Trophoblast cell (in vitro differentiated cells and primary cell): ENCODE measurements at regions not wholly inside any gene's neighbourhood (a gene's known extent, or its start where the extent isn't known, plus 50 kb on each side); places are given as distances from the start of the nearest gene placed in this dataset.
"Not testable (repeated sequence)": the region's sequence is repeated elsewhere in the genome, so short reads cannot be mapped to it uniquely, and the experiment has no call there.

ENCODE experiments used
- DNase-seq, 2 donors: peaks; one replicate each; pipeline ENCODE4 v3.0.0-alpha.2; 2016
- H2AFZ ChIP-seq: 2 replicates; pipeline ENCODE4 v1.6.1; 2013; ENCODE audit warnings: low read length, moderate library complexity, mild to moderate bottlenecking; ENCODE audit not compliant: insufficient read depth, poor library complexity
- H2AK5ac ChIP-seq: 2 replicates; pipeline ENCODE4 v1.6.1; 2013; ENCODE audit warnings: mild to moderate bottlenecking, low read length
- H2BK120ac ChIP-seq: 2 replicates; pipeline ENCODE4 v1.6.1; 2013; ENCODE audit warnings: low read length, mild to moderate bottlenecking, moderate library complexity; ENCODE audit not compliant: insufficient read depth, poor library complexity
- H2BK12ac ChIP-seq: 2 replicates; pipeline ENCODE4 v1.6.1; 2013; ENCODE audit warnings: mild to moderate bottlenecking, low read length, moderate library complexity
- H2BK5ac ChIP-seq: 2 replicates; pipeline ENCODE4 v1.6.1; 2013; ENCODE audit warnings: low read length, low read depth, moderate library complexity, mild to moderate bottlenecking; ENCODE audit not compliant: poor library complexity
- H3K14ac ChIP-seq: 2 replicates; pipeline ENCODE4 v1.6.1; 2013; ENCODE audit warnings: mild to moderate bottlenecking, low read length
- H3K18ac ChIP-seq: 2 replicates; pipeline ENCODE4 v1.6.1; 2013; ENCODE audit warnings: mild to moderate bottlenecking, low read length
- H3K23ac ChIP-seq: 2 replicates; pipeline ENCODE4 v1.6.1; 2013; ENCODE audit warnings: low read length
- H3K27ac ChIP-seq: 2 replicates; pipeline ENCODE4 v1.5.1; 2013; ENCODE audit warnings: low read depth, mild to moderate bottlenecking, inconsistent platforms, low read length, moderate library complexity
- H3K27me3 ChIP-seq: 2 replicates; pipeline ENCODE4 v1.6.1; 2013; ENCODE audit warnings: inconsistent platforms, mild to moderate bottlenecking, low read length, moderate library complexity; ENCODE audit not compliant: insufficient read depth
- H3K36me3 ChIP-seq, 2 experiments: 1 replicate in 1 of 2; 2 replicates in 1 of 2; pipeline ENCODE4 v1.6.1; 2013; ENCODE audit warnings: low read length in 2 of 2, mild to moderate bottlenecking in 2 of 2, moderate library complexity in 1 of 2; ENCODE audit not compliant: insufficient read depth in 2 of 2, control insufficient read depth in 1 of 2
- H3K4ac ChIP-seq: 2 replicates; pipeline ENCODE4 v1.6.1; 2013; ENCODE audit warnings: low read depth, mild to moderate bottlenecking, low read length, moderate library complexity
- H3K4me1 ChIP-seq, 2 experiments: 1 replicate in 1 of 2; 2 replicates in 1 of 2; pipeline ENCODE4 v1.6.1; 2013; ENCODE audit warnings: low read length in 2 of 2, mild to moderate bottlenecking in 2 of 2, moderate library complexity in 1 of 2; ENCODE audit not compliant: insufficient read depth in 2 of 2, control insufficient read depth in 1 of 2
- H3K4me2 ChIP-seq: 2 replicates; pipeline ENCODE4 v1.6.1; 2013; ENCODE audit warnings: inconsistent platforms, mild to moderate bottlenecking, low read length, moderate library complexity
- H3K4me3 ChIP-seq: 2 replicates; pipeline ENCODE4 v1.5.1; 2013; ENCODE audit warnings: mild to moderate bottlenecking, low read depth, low read length, inconsistent platforms
- H3K79me1 ChIP-seq: one replicate; pipeline ENCODE4 v1.6.1; 2013; ENCODE audit warnings: low read length
- H3K79me2 ChIP-seq: 2 replicates; pipeline ENCODE4 v1.6.1; 2013; ENCODE audit warnings: low read length, mild to moderate bottlenecking; ENCODE audit not compliant: control insufficient read depth, insufficient read depth, poor library complexity
- H3K9ac ChIP-seq: 2 replicates; pipeline ENCODE4 v1.6.1; 2013; ENCODE audit warnings: mild to moderate bottlenecking, low read length
- H3K9me3 ChIP-seq: 2 replicates; pipeline ENCODE4 v1.6.1; 2013; ENCODE audit warnings: low read depth, mild to moderate bottlenecking, control low read depth, inconsistent platforms, low read length; ENCODE audit not compliant: insufficient read depth
- H4K12ac ChIP-seq: 2 replicates; pipeline ENCODE4 v1.6.1; 2013; ENCODE audit warnings: low read depth, mild to moderate bottlenecking, low read length, moderate library complexity
- H4K8ac ChIP-seq: 2 replicates; pipeline ENCODE4 v1.6.1; 2013; ENCODE audit warnings: low read depth, mild to moderate bottlenecking, low read length, moderate library complexity
- H4K91ac ChIP-seq: one replicate; pipeline ENCODE4 v1.6.1; 2013; ENCODE audit warnings: low read depth, mild to moderate bottlenecking, low read length, moderate library complexity
- WGBS: extraction: QIAGEN DNeasy Blood & Tissue Kit; methylation state at CpG from one replicate; pipeline ENCODE4 v1.1.7; 2013; ENCODE audit warnings: missing lambda C conversion rate; ENCODE audit not compliant: insufficient read length, insufficient coverage; ENCODE audit errors: extremely low coverage; 5-methylcytosine and 5-hydroxymethylcytosine counted together

GRCh38 chr6:19723545-19723944 is 113.6 kb upstream of the ID4 start:
- Histone ChIP-seq H3K23ac (no peak overlapping the region), H3K4me3 (no peak overlapping the region), H3K4me2 (no peak overlapping the region), H4K8ac (no peak overlapping the region), H3K79me1 (no peaks in the 10 kb centered on the region), H3K36me3 (no peaks in the 10 kb centered on the region), H2BK12ac (no peak overlapping the region), H3K27me3 (no peaks in the 10 kb centered on the region), H2AK5ac (no peak overlapping the region), H3K18ac (no peak overlapping the region), H2BK5ac (no peak overlapping the region), H3K14ac (no peak overlapping the region), H3K9me3 (no peaks in the 10 kb centered on the region), H3K79me2 (no peaks in the 10 kb centered on the region), H2BK120ac (no peak overlapping the region), H4K91ac (no peak overlapping the region), H4K12ac (no peak overlapping the region), H3K4ac (no peak overlapping the region), H2AFZ (no peak overlapping the region), H3K27ac (no peak overlapping the region), H3K9ac (no peak overlapping the region), H3K4me1 (no peaks in the 10 kb centered on the region)
- peak in 1 of 2 donors; percentile 6 for DNase-seq

GRCh38 chr6:19725436-19725835 is 111.7 kb upstream of the ID4 start:
- not testable (repeated sequence) for H2BK120ac ChIP-seq, H3K36me3 ChIP-seq, H3K27ac ChIP-seq, H3K4me2 ChIP-seq, H3K4ac ChIP-seq, H3K79me2 ChIP-seq, H3K4me1 ChIP-seq, H3K18ac ChIP-seq, H3K9me3 ChIP-seq, H2AFZ ChIP-seq, H3K27me3 ChIP-seq, H3K79me1 ChIP-seq, H2AK5ac ChIP-seq, H2BK5ac ChIP-seq, H3K9ac ChIP-seq, H2BK12ac ChIP-seq, H3K4me3 ChIP-seq, H4K12ac ChIP-seq, H4K8ac ChIP-seq, H4K91ac ChIP-seq, H3K23ac ChIP-seq, H3K14ac ChIP-seq, DNase-seq

DNA sequence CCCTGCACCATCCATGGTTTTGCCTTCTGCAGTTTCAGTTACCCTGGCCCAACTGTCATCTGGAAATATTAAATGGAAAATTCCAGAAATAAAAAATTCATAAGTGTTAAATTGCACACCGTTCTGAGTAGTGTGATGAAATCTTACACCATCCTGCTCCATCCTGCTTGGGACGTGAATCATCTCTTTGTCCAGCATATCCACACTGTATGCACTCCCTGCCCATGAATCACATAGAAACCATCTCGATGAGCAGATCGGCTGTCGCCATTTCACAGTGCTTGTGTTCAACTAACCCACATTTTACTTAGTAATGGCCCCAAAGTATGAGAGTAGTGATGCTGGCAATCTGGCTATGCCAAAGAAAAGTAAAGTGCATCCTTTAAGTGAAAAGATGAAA is 105.9 kb upstream of the ID4 start:
- Histone ChIP-seq H4K91ac (no peak overlapping the region), H4K12ac (no peak overlapping the region), H3K27me3 (no peaks in the 10 kb centered on the region), H3K9ac (no peak overlapping the region), H2BK120ac (no peak overlapping the region), H3K79me1 (no peaks in the 10 kb centered on the region), H3K4me3 (no peak overlapping the region), H4K8ac (no peak overlapping the region), H3K4ac (no peak overlapping the region), H2BK5ac (no peak overlapping the region), H3K9me3 (no peaks in the 10 kb centered on the region), H3K79me2 (no peaks in the 10 kb centered on the region), H3K36me3 (no peaks in the 10 kb centered on the region), H3K23ac (no peak overlapping the region), H3K18ac (no peak overlapping the region), H3K14ac (no peak overlapping the region), H3K4me1 (no peaks in the 10 kb centered on the region), H2AFZ (no peak overlapping the region), H2BK12ac (no peak overlapping the region), H3K27ac (no peak overlapping the region), H3K4me2 (no peak overlapping the region), H2AK5ac (no peak overlapping the region)
- peak; percentile 86 to 88 for DNase-seq
- WGBS, result no CpG with 5 or more reads among the region's 5 CpGs

- Histone ChIP-seq H3K9ac (no peak overlapping the region), H3K27ac (no peak overlapping the region)
These were observed 103.1 kb upstream of the ID4 start for GRCh38 chr6:19734061-19734460.

GRCh38 chr6:19734519-19734918 is 102.7 kb upstream of the ID4 start:
- no peak overlapping the region for H2BK120ac ChIP-seq
- no peak overlapping the region for H2AK5ac ChIP-seq
- no peak overlapping the region for H4K91ac ChIP-seq
- no peaks in the 10 kb centered on the region for H3K27me3 ChIP-seq
- no peak overlapping the region for H3K4me2 ChIP-seq
- H3K9me3 ChIP-seq, result no peaks in the 10 kb centered on the region
- no peak overlapping the region for H3K4ac ChIP-seq
- H3K79me2 ChIP-seq, result no peaks in the 10 kb centered on the region
- no peak overlapping the region for H3K27ac ChIP-seq
- H4K8ac ChIP-seq, result no peak overlapping the region
- no peak overlapping the region for H3K18ac ChIP-seq
- H3K14ac ChIP-seq, result no peak overlapping the region
- H3K4me1 ChIP-seq, result no peaks in the 10 kb centered on the region
- H3K36me3 ChIP-seq, result no peaks in the 10 kb centered on the region
- H4K12ac ChIP-seq, result no peak overlapping the region
- no peak overlapping the region for H2BK5ac ChIP-seq
- H3K79me1 ChIP-seq, result no peaks in the 10 kb centered on the region
- WGBS, result no CpG with 5 or more reads among the region's 2 CpGs
- no peak overlapping the region for H3K4me3 ChIP-seq
- no peak overlapping the region for H3K9ac ChIP-seq
- no peak overlapping the region for H2AFZ ChIP-seq
- no peak overlapping the region for H2BK12ac ChIP-seq
- no peak for DNase-seq
- no peak overlapping the region for H3K23ac ChIP-seq

More at GRCh38 chr6:19734061-19734460, 103.1 kb upstream of the ID4 start:
- H3K27me3 ChIP-seq, result no peaks in the 10 kb centered on the region
- no peak overlapping the region for H4K91ac ChIP-seq
- H3K4me3 ChIP-seq, result no peak overlapping the region
- H3K4ac ChIP-seq, result no peak overlapping the region
- H4K12ac ChIP-seq, result no peak overlapping the region
- no peak for DNase-seq
- H3K9me3 ChIP-seq, result no peaks in the 10 kb centered on the region
- no peak overlapping the region for H2BK5ac ChIP-seq
- no peaks in the 10 kb centered on the region for H3K79me2 ChIP-seq
- no peaks in the 10 kb centered on the region for H3K79me1 ChIP-seq
- H3K14ac ChIP-seq, result no peak overlapping the region
- no peak overlapping the region for H3K4me2 ChIP-seq
- H4K8ac ChIP-seq, result no peak overlapping the region
- H3K4me1 ChIP-seq, result no peaks in the 10 kb centered on the region
- H2AFZ ChIP-seq, result no peak overlapping the region
- no peak overlapping the region for H2BK12ac ChIP-seq
- peak overlapping the region; percentile 5 for H2BK120ac ChIP-seq
- no peaks in the 10 kb centered on the region for H3K36me3 ChIP-seq
- no peak overlapping the region for H3K18ac ChIP-seq
- H2AK5ac ChIP-seq, result no peak overlapping the region
- H3K23ac ChIP-seq, result no peak overlapping the region
- WGBS, result no CpG with 5 or more reads among the region's 15 CpGs
